ENCODE measurements at regions not wholly inside any gene's neighbourhood (a gene's known extent, or its start where the extent isn't known, plus 50 kb on each side); places are given as distances from the start of the nearest gene placed in this dataset.
"Not testable (repeated sequence)": the region's sequence is repeated elsewhere in the genome, so short reads cannot be mapped to it uniquely, and the experiment has no call there.

DNA sequence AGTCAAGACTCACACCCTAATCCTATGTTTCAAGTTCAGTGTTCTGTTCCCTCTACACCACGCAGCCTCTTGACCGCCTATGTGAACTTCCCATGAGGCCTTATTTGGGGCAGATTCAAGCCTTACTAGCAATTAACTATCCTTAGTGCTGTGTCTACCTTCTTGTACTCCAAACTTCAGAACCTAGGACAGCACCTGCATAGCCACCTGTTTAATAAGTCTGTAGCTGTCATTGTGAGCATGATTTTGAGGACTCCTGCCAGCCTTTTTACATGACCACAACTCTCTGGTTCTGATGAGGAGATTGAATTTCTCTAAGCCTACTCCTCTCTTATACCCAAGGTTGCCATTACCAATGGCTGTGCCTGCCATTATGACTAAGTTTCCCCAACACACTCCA, 50.8 kb upstream of the PCSK1 start:
- DNase-seq (ENCODE audit: low spot score), result no peak

DNA sequence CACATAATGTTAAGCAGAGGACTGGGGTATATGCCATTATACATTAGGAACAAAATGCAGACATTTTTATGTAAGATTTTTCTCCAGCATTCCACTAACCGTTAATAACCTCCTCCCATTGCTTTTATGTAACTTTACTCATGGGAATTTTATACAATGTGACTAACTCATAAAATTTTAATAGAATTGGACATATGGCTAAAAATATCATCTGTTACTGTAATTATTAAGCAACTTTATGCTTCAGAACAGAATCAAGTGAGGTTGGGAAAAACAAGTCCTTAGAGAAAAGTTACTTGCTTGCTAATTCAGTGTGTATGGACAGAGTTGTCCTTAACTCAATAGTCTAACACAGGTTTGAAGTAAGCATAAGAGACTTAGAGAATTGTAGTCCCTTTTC, 54.8 kb upstream of the PCSK1 start:
- no peak for DNase-seq (ENCODE audit: low spot score)

- no peak for DNase-seq (ENCODE audit: low spot score)
Observed at GRCh38 chr5:96489532-96489931, 56.5 kb upstream of the PCSK1 start.

GRCh38 chr5:96492459-96493047, 59.5 kb upstream of the PCSK1 start:
- no peak for DNase-seq (ENCODE audit: low spot score)

- no peak for DNase-seq (ENCODE audit: low spot score)
Observed at GRCh38 chr5:96493219-96493790, 60.3 kb upstream of the PCSK1 start.

DNA sequence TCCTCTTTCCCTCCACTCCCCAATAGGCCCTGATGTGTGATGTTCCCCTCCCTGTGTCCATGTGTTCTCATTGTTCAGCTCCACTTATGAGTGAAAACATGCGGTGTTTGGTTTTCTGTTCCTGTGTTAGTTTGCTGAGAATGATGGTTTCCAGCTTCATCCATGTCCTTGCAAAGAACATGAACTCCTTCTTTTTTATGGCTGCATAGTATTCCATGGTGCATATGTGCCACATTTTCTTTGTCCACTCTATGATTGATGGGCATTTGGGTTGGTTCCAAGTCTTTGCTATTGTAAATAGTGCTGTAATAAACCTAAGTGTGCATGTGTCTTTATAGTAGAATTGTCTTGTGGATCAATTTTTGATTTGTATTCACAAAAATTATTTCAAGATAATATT, 62.4 kb upstream of the PCSK1 start:
- not testable (repeated sequence) for DNase-seq (ENCODE audit: low spot score)

DNA sequence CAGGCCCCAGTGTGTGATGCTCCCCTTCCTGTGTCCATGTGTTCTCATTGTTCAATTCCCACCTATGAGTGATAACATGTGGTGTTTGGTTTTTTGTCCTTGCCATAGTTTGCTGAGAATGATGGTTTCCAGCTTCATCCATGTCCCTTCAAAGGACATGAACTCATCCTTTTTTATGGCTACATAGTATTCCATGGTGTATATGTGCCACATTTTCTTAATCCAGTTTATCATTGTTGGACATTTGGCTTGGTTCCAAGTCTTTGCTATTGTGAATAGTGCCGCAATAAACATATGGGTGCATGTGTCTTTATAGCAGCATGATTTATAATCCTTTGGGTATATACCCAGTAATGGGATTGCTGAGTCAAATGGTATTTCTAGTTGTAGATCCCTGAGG, 64.0 kb upstream of the PCSK1 start:
- DNase-seq (ENCODE audit: low spot score), result not testable (repeated sequence)

- no peak for DNase-seq (ENCODE audit: low spot score)
Observed at GRCh38 chr5:96499753-96500345, 66.8 kb upstream of the PCSK1 start.

- DNase-seq (ENCODE audit: low spot score), result no peak
Observed at GRCh38 chr5:96501991-96502646, 69.1 kb upstream of the PCSK1 start.

GRCh38 chr5:96503501-96504236, 70.6 kb upstream of the PCSK1 start:
- no peak for DNase-seq (ENCODE audit: low spot score)

DNA sequence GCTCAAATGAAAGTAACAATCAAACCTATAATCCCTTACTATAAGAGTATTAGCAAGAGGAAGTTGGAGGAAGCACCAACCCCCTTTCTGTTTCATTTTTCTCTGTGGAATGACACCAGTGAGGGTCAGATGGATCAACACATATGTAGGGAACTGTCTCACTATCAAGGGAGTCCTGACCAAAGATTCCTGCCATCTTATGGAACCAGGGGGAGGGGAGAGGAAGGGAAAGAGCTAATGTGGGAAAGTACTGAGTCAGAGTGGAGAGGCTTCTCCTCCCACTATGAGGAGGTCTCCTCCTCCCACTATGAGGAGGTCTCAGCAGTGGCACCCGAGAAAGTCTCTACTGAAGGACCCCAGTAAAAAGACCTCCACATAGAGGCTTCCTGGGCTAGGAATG, 73.3 kb upstream of the PCSK1 start:
- no peak for DNase-seq (ENCODE audit: low spot score)

- no peak for DNase-seq (ENCODE audit: low spot score)
Observed at GRCh38 chr5:96506866-96507527, 73.9 kb upstream of the PCSK1 start.

DNA sequence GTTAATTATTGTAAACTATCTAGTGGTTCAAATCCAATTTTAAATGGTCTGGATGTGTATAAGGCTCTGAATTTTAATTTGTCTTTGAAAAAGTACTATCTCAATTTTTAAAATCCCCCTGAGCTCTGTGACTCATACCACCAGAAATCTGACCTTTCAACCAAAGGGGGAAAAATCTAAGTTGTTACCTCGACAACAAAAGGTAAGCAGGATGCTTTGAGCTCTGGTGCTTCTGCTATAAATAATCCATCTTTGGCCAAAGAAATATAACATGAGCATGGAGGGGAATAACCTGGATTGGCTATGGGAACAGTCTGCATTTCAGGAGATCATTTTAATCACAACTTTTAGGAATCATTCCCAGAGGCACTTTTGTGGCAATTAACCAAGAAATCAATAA, 76.3 kb upstream of the PCSK1 start:
- no peak for DNase-seq (ENCODE audit: low spot score)

GRCh38 chr5:96509721-96510350, 76.8 kb upstream of the PCSK1 start:
- DNase-seq (ENCODE audit: low spot score), result no peak

- no peak for DNase-seq (ENCODE audit: low spot score)
Observed at GRCh38 chr5:96516631-96517071, 83.6 kb upstream of the PCSK1 start.

- DNase-seq (ENCODE audit: low spot score), result no peak
Observed at GRCh38 chr5:96517295-96517694, 84.2 kb upstream of the PCSK1 start.

- no peak for DNase-seq (ENCODE audit: low spot score)
Observed at GRCh38 chr5:96520345-96520744, 87.3 kb upstream of the PCSK1 start.

DNA sequence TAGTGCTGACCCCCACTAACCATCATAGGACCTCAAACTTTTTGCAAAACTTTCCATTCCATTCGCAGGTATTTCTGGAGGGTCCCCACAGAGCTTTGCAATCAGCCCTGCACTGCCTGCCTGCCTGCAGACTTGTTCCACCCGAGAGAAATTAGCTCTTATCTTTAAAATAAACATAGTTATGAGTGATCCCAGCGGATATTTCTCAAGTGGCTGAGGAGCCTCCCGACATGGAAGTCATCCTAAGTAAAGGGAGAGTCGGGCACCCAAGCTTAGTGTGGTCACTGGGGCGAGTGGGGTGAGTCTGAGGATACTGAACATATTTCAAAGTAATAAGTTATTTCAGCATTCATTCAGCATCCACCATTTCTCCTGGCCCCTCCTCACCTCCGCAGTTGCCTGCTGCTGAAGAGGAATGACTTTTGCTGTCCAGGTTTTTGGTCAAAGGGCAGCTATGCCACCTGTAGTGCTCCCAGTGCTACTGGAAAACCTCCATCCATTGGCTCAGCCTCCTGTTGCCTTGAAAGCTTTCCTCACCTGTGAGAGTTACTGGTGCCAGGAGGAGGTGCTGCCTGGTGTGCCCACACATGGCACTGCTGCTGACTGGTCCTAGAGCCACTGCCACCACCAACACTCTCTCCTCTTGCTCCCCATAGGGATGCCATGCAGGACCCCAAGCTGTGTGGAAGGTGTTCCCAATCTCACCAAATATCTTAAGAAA, 89.7 kb upstream of the PCSK1 start:
- no peak for DNase-seq (ENCODE audit: low spot score)

DNA sequence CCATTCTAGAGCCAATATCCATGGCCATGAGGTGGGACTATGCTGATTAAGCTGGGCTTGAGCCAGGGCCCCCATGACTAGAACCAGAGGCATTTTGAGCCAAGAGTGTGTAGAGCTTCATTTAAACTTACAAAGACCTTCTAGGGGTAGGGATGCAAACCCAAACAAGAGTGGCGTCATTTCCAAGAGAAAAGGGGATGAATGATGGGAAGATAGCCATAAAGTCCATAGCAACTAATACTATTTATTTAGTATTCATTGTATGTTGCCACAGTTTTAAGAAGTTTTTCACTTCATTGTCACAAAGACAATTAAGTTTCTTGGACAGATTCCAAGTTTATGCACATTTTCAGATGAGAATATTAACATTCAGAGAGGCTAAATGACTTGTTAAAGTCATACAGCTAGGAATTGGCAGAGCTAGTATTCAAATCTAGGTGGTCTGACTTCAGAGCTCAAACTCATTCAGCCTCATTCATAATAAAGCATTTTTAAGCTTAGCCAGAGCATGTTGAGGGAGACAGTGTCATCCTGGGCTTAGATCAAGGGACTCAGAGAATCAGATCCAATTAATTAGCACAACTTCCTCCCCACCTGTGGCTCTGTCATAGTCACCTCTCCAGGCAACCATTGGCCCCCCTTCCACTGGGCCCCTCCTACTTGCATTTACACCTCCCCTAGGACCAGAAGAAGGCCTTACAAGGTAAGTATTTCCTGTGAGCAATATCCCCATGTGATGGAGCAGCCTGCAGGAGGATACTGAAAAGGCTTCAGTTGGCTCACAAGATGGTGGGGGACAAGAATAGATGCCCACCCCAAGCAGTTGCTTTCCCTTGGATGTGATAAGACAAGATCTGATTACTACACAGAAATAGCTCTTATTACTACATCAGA, 95.0 kb upstream of the PCSK1 start:
- DNase-seq (ENCODE audit: low spot score), result no peak
